GM19455 (cell line): ENCODE measurements at regions not wholly inside any gene's neighbourhood (a gene's known extent, or its start where the extent isn't known, plus 50 kb on each side); places are given as distances from the start of the nearest gene placed in this dataset.
"Not testable (repeated sequence)": the region's sequence is repeated elsewhere in the genome, so short reads cannot be mapped to it uniquely, and the experiment has no call there.

Experiments
- ATAC-seq: cut with Tn5 transposase; IDR thresholded peaks from one replicate; pipeline ENCODE4 v1.9.1; 2021; ENCODE audit not compliant: unreplicated experiment

GRCh38 chr5:143947313-143947712 lies 135.4 kb downstream of the HMHB1 start:
- no peak for ATAC-seq

GRCh38 chr5:143952809-143953208 lies 140.8 kb downstream of the HMHB1 start:
- ATAC-seq, result no peak

- no peak for ATAC-seq
Observed at GRCh38 chr5:143953851-143954250, 141.9 kb downstream of the HMHB1 start.

GRCh38 chr5:143955141-143955540 lies 143.2 kb downstream of the HMHB1 start:
- ATAC-seq, result no peak

GRCh38 chr5:143957455-143957854 lies 145.5 kb downstream of the HMHB1 start:
- ATAC-seq, result no peak

DNA sequence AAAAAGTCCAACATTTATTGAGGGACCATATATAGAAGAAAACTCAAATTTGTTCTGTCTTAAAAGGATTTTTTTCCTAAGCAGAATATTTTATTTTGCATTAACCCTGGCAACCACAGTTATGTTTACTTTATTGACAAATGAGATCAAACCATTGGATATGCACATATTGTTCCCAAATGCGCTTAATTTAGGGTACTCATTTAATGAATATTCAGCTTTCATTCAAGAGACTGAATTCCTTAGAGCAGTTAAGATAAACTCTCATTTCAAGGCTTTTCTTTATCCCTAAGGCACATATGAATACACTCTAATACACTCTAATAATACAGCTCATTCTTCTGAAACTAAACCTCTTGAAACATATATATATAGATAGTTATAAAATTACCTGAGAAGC lies 150.2 kb downstream of the HMHB1 start:
- ATAC-seq, result no peak

DNA sequence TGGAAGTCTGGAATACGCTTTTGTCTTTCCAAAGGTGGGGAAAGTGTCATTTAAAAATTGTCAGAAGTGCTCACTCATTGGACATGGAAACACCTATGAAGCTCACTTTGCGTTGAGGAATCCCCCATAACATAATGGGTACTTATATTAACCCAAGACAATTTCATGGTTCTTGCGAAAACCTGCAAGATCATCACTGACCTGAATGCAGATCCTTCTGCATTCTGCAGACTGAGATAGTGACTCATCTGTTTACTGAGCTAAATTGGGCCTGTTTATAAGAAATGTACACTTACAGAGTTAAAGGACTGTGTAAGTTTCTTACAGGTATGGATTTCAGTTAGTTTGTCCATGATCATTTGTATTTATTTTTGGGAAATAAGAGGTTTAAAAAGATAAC lies 153.0 kb downstream of the HMHB1 start:
- ATAC-seq, result no peak

- no peak for ATAC-seq
Observed at GRCh38 chr5:143966280-143966679, 154.3 kb downstream of the HMHB1 start.

DNA sequence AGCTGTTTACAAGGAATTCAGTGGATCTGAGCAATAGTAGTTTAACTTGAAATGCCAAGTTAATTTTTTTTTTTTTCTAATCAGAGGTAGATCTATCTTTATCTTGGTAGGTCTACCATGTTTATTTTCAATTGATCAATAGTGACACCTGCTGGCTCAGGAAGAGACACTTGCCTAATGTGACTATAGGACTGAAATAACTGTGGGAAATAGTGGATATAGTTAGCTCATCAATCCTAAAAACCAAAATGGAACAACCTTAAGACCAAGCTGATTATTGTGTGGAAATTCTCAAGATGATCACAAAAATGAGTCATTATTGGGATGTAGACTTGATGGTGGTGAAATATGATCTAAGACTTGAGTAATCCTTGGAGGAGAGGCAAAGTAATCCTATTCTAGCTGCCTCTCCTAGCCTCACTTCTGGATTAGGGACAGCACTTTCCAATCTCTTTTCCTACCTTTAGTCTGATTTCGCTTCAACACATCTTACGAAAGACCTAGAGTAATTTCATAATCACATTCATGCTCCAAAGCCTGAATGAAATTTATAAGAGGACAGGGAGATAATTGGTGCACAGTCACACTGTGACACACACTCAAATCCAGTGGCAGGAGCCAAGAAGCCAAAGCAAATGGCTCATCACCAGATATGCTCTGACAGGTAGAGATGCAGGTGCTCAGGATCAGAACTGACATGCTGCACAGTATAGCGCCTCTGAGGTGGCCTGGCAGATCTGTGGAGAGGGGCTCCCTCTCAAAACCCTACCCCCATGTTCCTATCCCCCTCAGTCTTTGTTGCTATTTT lies 156.3 kb downstream of the HMHB1 start:
- no peak for ATAC-seq

DNA sequence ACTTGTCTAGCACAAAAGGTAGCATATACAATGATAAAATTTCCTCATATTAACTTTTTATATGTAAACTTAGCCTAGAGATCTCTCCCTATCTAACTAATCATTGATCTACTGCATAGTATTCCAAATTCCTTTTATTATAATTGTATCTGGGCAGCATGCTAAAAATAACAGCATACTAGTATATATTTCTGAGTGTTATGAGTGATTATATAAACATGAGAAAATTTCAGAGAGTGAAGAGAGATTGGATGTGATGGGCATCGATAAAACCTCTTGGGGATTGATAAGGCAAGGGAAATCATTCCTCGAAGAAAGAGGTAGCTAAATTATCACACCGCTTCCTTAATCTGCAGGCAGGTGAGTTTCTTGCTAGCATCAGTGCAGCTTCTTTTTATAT lies 158.2 kb downstream of the HMHB1 start:
- ATAC-seq, result no peak

- no peak for ATAC-seq
Observed at GRCh38 chr5:143972068-143972467, 160.1 kb downstream of the HMHB1 start.

DNA sequence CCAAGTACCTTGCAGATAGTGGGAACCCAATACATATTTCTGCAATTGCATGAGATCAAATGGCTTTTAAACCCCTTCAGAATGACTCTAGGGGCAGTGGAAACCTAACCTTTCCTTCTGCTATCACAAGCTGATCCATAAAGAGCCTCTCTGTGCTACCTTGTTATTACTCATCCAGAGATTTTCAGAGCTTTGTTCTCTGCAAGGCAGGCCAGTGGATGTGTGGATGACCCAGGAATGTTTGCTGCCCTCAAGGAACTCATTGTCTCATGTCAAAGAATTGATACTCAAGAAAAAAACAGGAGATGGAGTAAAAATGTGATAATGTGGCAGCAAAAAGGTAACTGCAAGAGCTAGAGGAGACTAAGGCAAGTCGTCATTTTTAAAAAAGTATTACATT lies 164.1 kb downstream of the HMHB1 start:
- ATAC-seq, result no peak

- ATAC-seq, result no peak
Observed at GRCh38 chr5:143977891-143978461, 166.0 kb downstream of the HMHB1 start.

DNA sequence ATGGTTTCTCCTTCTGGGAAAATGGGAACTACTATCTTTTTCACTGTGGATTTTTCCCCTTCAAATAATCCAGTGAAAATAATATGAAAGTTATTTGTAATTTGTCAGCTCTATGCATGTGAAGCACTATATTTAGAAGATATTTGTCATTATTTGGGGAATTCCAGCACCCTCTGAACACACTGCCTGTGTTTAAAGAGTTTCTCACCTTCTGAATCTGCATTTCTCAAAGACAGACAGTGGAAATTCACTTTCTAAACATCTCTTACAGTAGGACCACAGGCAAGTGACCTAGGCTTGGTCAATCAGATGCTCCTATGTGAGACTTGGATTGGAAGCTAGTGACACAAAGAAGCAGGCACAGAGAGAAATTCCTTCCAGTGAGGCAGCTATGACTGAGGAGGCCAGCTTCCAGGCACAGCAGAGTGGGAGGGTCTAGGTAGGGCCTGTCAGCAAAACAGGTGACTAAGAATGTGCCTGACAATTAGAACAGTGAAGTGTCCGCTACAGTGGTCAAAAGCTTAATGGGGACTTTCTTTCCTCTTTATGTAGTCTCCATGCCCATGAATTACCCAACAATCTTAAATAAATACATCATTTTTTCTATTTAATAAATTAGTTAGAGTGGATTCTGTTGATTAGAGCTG lies 167.2 kb downstream of the HMHB1 start:
- ATAC-seq, result no peak

DNA sequence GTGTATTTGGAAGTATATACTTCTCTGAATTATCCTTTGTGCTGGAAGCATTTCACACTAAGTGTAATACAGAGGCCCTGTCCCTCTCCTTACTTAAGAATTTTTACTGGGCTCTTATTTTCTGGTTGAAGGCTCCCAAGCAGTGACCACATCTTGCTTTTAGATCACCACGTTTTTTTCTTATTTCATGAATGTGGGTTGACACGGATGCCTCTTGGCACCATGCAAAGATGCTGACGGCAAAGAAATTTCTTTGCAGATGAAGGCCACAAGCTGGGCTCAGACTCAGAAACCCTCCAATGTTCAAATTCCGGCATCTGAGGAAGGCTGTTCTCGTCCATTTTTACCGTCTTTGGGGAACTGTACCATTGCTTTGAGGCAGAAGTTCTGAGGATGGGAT lies 168.5 kb downstream of the HMHB1 start:
- no peak for ATAC-seq

GRCh38 chr5:143982957-143983356 lies 171.0 kb downstream of the HMHB1 start:
- not testable (repeated sequence) for ATAC-seq

DNA sequence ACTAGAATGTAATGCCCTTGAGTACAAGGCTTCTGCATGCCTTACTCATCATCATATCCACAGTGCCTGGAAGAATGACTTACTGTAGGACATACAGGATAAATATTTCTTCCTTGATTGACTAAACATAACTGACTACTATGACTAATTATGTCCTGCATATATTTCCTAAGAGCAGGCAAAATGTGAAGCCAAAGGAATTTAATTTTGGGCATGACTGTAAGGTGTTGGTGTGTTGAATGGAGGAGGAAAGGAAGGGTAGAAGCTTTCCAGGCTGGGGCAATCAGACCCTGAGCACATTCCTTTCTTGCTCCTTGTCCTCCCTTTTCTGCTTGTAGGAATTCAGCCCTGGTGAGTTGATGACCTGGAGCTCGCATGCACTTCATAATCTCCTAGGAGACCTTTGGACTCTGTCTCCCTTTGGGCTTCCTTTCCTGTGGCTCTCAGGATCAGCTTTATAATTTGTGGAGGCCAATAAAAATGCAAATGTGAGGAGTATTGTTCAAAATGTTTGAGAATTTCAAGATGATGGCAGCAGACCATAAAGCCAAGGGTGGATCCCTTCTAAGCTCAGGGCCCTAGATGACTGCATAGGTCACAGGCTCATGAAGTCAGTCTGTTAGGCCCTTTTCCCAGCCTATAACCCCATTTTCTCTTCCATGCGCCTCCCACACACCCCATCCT lies 174.0 kb downstream of the HMHB1 start:
- ATAC-seq, result no peak

- ATAC-seq, result no peak
Observed at GRCh38 chr5:143986516-143987212, 174.7 kb downstream of the HMHB1 start.

- ATAC-seq, result no peak
Observed at GRCh38 chr5:143987264-143987663, 175.3 kb downstream of the HMHB1 start.

- ATAC-seq, result no peak
Observed at GRCh38 chr5:143987751-143988560, 176.0 kb downstream of the HMHB1 start.
